ENCODE measurements at regions not wholly inside any gene's neighbourhood (a gene's known extent, or its start where the extent isn't known, plus 50 kb on each side); places are given as distances from the start of the nearest gene placed in this dataset.

GRCh38 chr5:89342106-89342876, 459.3 kb upstream of the MEF2C start:
- TF ChIP-seq POLR2AphosphoS5 (IDR thresholded peaks at IDR 0.05; ENCODE audit: low read depth, low read length) (no peak), TCF7L2 (IDR thresholded peaks at IDR 0.05; ENCODE audit: low read depth, low read length) (no peak), REST (IDR thresholded peaks at IDR 0.05; ENCODE audit: insufficient read depth in 1 of 2, low read depth in 2 of 2, low read length in 1 of 2) (no peak), SIN3A (IDR thresholded peaks at IDR 0.05; ENCODE audit: borderline replicate concordance, insufficient read depth, low read depth, low read length) (no peak), CTCF (IDR thresholded peaks at IDR 0.05) (no peak)
- Histone ChIP-seq H3K9me3 (ENCODE audit: control insufficient read depth, insufficient read depth, low read depth, low read length) (no peaks in the 10 kb centered on the region), H3K27me3 (ENCODE audit: control insufficient read depth, insufficient read depth, low read length) (no peaks in the 10 kb centered on the region), H3K36me3 (ENCODE audit: control insufficient read depth, insufficient read depth, low read length) (no peaks in the 10 kb centered on the region), H3K4me1 (ENCODE audit: control insufficient read depth, insufficient read depth, low read length) (no peaks in the 10 kb centered on the region), H3K27ac (ENCODE audit: low read length) (no peak overlapping the region), H3K4me3 (ENCODE audit: low read depth in 2 of 2, low read length in 2 of 2) (no peak overlapping the region)
- ChIA-PET POLR2A (no interaction called here), CTCF (no interaction called here)
- in situ Hi-C loops (cut with HindIII; ENCODE audit: low pct_unique_long_range_greater_than_20kb, low sequenced_read_pairs) (no loop called here), intact Hi-C loops (cut with micrococcal nuclease; ENCODE audit: unreplicated experiment) (no loop called here)
- no peak for ATAC-seq
- DNase-seq (ENCODE audit: low read depth, low spot score), result no peak
- no TSS peak for BruUV-seq (replicated peaks)

- BruUV-seq (replicated peaks), result no TSS peak
- ChIA-PET CTCF (no interaction called here), POLR2A (no interaction called here)
- no peaks in the 10 kb centered on the region for H3K9me3 ChIP-seq (ENCODE audit: control insufficient read depth, insufficient read depth, low read depth, low read length)
- no peak overlapping the region for H3K27ac ChIP-seq (ENCODE audit: low read length)
- intact Hi-C loops (cut with micrococcal nuclease; ENCODE audit: unreplicated experiment) (no loop called here), in situ Hi-C loops (cut with HindIII; ENCODE audit: low pct_unique_long_range_greater_than_20kb, low sequenced_read_pairs) (no loop called here)
- no peaks in the 10 kb centered on the region for H3K27me3 ChIP-seq (ENCODE audit: control insufficient read depth, insufficient read depth, low read length)
- TF ChIP-seq SIN3A (IDR thresholded peaks at IDR 0.05; ENCODE audit: borderline replicate concordance, insufficient read depth, low read depth, low read length) (no peak), POLR2AphosphoS5 (IDR thresholded peaks at IDR 0.05; ENCODE audit: low read depth, low read length) (no peak), CTCF (IDR thresholded peaks at IDR 0.05) (no peak), TCF7L2 (IDR thresholded peaks at IDR 0.05; ENCODE audit: low read depth, low read length) (no peak), REST (IDR thresholded peaks at IDR 0.05; ENCODE audit: insufficient read depth in 1 of 2, low read depth in 2 of 2, low read length in 1 of 2) (no peak)
- no peak for ATAC-seq
- no peaks in the 10 kb centered on the region for H3K4me1 ChIP-seq (ENCODE audit: control insufficient read depth, insufficient read depth, low read length)
- H3K36me3 ChIP-seq (ENCODE audit: control insufficient read depth, insufficient read depth, low read length), result no peaks in the 10 kb centered on the region
- DNase-seq (ENCODE audit: low read depth, low spot score), result no peak
- no peak overlapping the region for H3K4me3 ChIP-seq (ENCODE audit: low read depth in 2 of 2, low read length in 2 of 2)
Measured at GRCh38 chr5:89338935-89339334, 456.0 kb upstream of the MEF2C start.
